ENCODE measurements at regions not wholly inside any gene's neighbourhood (a gene's known extent, or its start where the extent isn't known, plus 50 kb on each side); places are given as distances from the start of the nearest gene placed in this dataset.

GRCh38 chr2:145033438-145033837, 513.5 kb upstream of the ZEB2 start:
- DNase-seq (no peak), ATAC-seq (ENCODE audit: low read depth) (no peak)
- H3K4me1 Mint-ChIP-seq: no peaks in the 10 kb centered on the region
- no peaks in the 10 kb centered on the region for H3K36me3 Mint-ChIP-seq (ENCODE audit: low read depth)
- no peak overlapping the region for H3K27ac Mint-ChIP-seq
- no peaks in the 10 kb centered on the region for H3K9me3 Mint-ChIP-seq
- no peaks in the 10 kb centered on the region for H3K27me3 Mint-ChIP-seq
- no peak overlapping the region for H3K4me3 Mint-ChIP-seq
- ChIA-PET POLR2A (no interaction called here), CTCF (no interaction called here)
- TF ChIP-seq, protein P1, sequence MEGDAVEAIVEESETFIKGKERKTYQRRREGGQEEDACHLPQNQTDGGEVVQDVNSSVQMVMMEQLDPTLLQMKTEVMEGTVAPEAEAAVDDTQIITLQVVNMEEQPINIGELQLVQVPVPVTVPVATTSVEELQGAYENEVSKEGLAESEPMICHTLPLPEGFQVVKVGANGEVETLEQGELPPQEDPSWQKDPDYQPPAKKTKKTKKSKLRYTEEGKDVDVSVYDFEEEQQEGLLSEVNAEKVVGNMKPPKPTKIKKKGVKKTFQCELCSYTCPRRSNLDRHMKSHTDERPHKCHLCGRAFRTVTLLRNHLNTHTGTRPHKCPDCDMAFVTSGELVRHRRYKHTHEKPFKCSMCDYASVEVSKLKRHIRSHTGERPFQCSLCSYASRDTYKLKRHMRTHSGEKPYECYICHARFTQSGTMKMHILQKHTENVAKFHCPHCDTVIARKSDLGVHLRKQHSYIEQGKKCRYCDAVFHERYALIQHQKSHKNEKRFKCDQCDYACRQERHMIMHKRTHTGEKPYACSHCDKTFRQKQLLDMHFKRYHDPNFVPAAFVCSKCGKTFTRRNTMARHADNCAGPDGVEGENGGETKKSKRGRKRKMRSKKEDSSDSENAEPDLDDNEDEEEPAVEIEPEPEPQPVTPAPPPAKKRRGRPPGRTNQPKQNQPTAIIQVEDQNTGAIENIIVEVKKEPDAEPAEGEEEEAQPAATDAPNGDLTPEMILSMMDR (IDR thresholded peaks at IDR 0.05): no peak
- intact Hi-C loops (cut with micrococcal nuclease): no loop called here

DNA sequence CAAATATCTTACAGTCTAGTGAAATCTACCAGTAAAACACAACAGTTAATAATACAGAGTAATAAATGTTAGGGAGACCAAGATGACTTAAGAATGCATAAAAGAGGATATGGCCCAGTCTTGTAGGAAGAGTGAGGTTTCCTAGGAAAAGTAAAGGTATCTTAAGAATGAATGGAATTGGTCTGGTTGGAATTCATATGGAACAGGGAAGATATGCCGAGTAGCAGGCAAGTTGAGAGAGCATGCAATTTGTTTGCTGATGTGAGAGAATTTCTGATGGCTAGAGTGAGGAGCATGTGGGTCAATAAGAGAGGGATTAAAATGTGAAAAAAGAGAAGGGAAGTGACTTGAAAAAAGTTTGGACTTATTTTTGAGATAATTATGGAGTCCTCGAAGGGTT, 512.9 kb upstream of the ZEB2 start:
- H3K27me3 Mint-ChIP-seq: no peaks in the 10 kb centered on the region
- H3K27ac Mint-ChIP-seq: no peak overlapping the region
- intact Hi-C loops (cut with micrococcal nuclease): no loop called here
- H3K36me3 Mint-ChIP-seq (ENCODE audit: low read depth): no peaks in the 10 kb centered on the region
- DNase-seq (no peak), ATAC-seq (ENCODE audit: low read depth) (no peak)
- no peak overlapping the region for H3K4me3 Mint-ChIP-seq
- H3K9me3 Mint-ChIP-seq: no peaks in the 10 kb centered on the region
- TF ChIP-seq, protein P1 (IDR thresholded peaks at IDR 0.05): no peak
- ChIA-PET POLR2A (no interaction called here), CTCF (no interaction called here)
- H3K4me1 Mint-ChIP-seq: no peaks in the 10 kb centered on the region

- POLR2A ChIA-PET: no interaction called here
- no peak overlapping the region for H3K27ac Mint-ChIP-seq
- no peaks in the 10 kb centered on the region for H3K36me3 Mint-ChIP-seq (ENCODE audit: low read depth)
- intact Hi-C loops (cut with micrococcal nuclease): no loop called here
- CTCF ChIA-PET: no interaction called here
- no peaks in the 10 kb centered on the region for H3K4me1 Mint-ChIP-seq
- no peaks in the 10 kb centered on the region for H3K27me3 Mint-ChIP-seq
- no peak overlapping the region for H3K4me3 Mint-ChIP-seq
- DNase-seq (no peak), ATAC-seq (ENCODE audit: low read depth) (no peak)
- no peaks in the 10 kb centered on the region for H3K9me3 Mint-ChIP-seq
- TF ChIP-seq, protein P1 (IDR thresholded peaks at IDR 0.05): no peak
These were observed 510.0 kb upstream of the ZEB2 start for GRCh38 chr2:145029873-145030272.

DNA sequence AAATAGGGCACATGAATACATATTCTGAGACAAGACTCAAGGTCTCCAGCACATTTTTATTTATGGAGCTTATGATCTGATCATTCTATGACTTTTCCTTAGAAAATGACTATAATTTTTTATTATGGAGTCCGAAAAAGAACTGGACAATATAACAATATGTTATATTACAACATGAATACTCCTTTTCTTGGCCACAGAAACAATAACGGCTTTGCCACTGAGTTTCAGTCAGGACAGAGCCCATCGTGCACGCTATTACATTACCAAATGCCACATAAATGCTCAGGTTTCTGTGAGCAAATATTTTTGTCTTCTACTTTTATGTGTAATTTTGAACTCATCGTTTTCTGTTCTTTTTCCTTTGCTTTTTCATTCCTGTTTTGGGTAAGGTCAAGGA, 509.2 kb upstream of the ZEB2 start:
- H3K4me3 Mint-ChIP-seq: no peak overlapping the region
- CTCF ChIA-PET: no interaction called here
- intact Hi-C loops (cut with micrococcal nuclease): no loop called here
- H3K27me3 Mint-ChIP-seq: no peaks in the 10 kb centered on the region
- no peak overlapping the region for H3K27ac Mint-ChIP-seq
- TF ChIP-seq, protein P1 (IDR thresholded peaks at IDR 0.05): no peak
- no peak for ATAC-seq (ENCODE audit: low read depth)
- no peaks in the 10 kb centered on the region for H3K4me1 Mint-ChIP-seq
- DNase-seq: no peak
- H3K9me3 Mint-ChIP-seq: no peaks in the 10 kb centered on the region
- POLR2A ChIA-PET: no interaction called here
- H3K36me3 Mint-ChIP-seq (ENCODE audit: low read depth): no peaks in the 10 kb centered on the region

DNA sequence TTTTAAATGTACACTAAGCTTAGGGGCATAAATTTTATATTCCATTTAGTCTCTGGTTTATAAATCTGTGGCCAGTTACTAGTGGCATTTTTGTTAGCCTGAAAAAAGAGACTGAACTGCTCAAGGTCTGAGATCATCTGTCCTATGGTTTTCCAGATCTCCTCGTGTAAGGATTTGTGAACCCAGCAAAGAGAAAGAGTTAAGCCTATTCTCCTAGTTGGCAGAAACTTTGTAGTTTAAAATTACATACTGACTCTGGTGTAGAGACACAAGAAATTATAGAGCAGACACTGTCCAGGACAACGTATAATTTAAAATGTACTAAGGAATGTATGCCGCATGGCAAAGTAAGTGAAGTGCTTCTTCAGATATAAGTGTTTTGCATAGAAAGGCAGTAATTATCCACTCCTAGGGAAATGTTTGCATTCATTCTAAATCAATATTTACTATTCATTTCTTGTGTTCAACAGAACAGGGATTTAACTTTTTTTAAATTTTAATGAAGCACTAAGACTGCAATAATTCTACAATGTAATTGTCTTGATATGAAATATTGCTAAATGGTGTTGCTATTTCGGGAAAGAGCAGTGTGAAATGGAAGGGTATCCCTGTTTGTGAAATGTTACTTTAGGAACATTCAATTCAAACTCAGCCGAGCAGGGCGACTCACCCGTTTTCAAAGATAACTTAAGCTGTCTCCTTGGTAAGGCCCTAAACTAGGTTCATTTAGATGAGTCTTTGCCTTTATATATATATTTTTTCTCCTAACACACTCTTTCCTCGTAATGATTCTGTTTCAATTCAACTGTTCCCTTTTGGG, 508.4 kb upstream of the ZEB2 start:
- no peak for DNase-seq
- Mint-ChIP-seq H3K9me3 (no peaks in the 10 kb centered on the region), H3K27ac (no peak overlapping the region), H3K27me3 (no peaks in the 10 kb centered on the region), H3K4me1 (peaks cover 4% of the 10 kb centered on the region), H3K4me3 (no peak overlapping the region), H3K36me3 (ENCODE audit: low read depth) (no peaks in the 10 kb centered on the region)
- TF ChIP-seq, protein P1 (IDR thresholded peaks at IDR 0.05): no peak
- ATAC-seq (ENCODE audit: low read depth): no peak
- ChIA-PET POLR2A (no interaction called here), CTCF (no interaction called here)
- intact Hi-C loops (cut with micrococcal nuclease): no loop called here
